Pancreas (tissue), 10 donors: ENCODE measurements at regions not wholly inside any gene's neighbourhood (a gene's known extent, or its start where the extent isn't known, plus 50 kb on each side); places are given as distances from the start of the nearest gene placed in this dataset.
"Not testable (repeated sequence)": the region's sequence is repeated elsewhere in the genome, so short reads cannot be mapped to it uniquely, and the experiment has no call there.

Experiments
- ATAC-seq, 4 donors: fragments of 200-7000 bp; cut with Tn5 transposase; one replicate each; pipeline versions ENCODE4 v1.8.0 to v1.9.1; 2020; ENCODE audit warnings: mild to moderate bottlenecking in 4 of 4, moderate library complexity in 4 of 4
- DNase-seq, 6 donors: peaks; one replicate each; pipeline ENCODE4 v3.0.0-alpha.2; 2020
- FAIRE-seq: peaks from 2 replicates; lab custom pipeline; 2012; peaks lifted over from hg19 to GRCh38; lab: Jason Lieb, UNC
- H3K27ac ChIP-seq, 4 donors: fragments of 200-600 bp; sonication (generic); 1 replicate in 3 of 4; 2 replicates in 1 of 4; pipeline versions ENCODE4 v1.5.0 to v1.8.0; 2020
- H3K27me3 ChIP-seq, 4 donors: fragments of 200-600 bp; one replicate each; pipeline ENCODE4 v1.8.0; 2021
- H3K36me3 ChIP-seq, 3 donors: fragments of 200-600 bp; sonication (generic) in 1 of 3; one replicate each; pipeline versions ENCODE4 v1.5.0 to v1.8.0; 2020 to 2021
- H3K4me1 ChIP-seq, 3 donors: fragments of 200-600 bp; one replicate each; pipeline ENCODE4 v1.8.0; 2021
- H3K4me3 ChIP-seq, 4 donors: fragments of 200-600 bp; sonication (generic) in 2 of 4; one replicate each; pipeline versions ENCODE4 v1.5.0 to v1.8.0; 2020 to 2021
- H3K9me3 ChIP-seq, 4 donors: fragments of 200-600 bp; one replicate each; pipeline ENCODE4 v1.8.0; 2021
- WGBS, 2 donors: extraction: QIAGEN DNeasy Blood & Tissue Kit; methylation state at CpG; one replicate each; pipeline ENCODE4 v1.1.7; 2013; 5-methylcytosine and 5-hydroxymethylcytosine counted together
- intact Hi-C, 3 donors: fragments of 100-400 bp; cut with DNase I; formaldehyde crosslinking; loops; one replicate each; pipeline versions ENCODE4 v1.11.1 to v1.14.2; 2022
- TF ChIP-seq, protein P1 (sequence below), 4 donors: fragments of 200-600 bp; sonication (generic) in 3 of 4; IDR thresholded peaks; one replicate each; pipeline versions ENCODE4 v1.5.0 to v1.8.0; 2021; ENCODE audit warnings: antibody characterized with exemption in 4 of 4
- donor health status: healthy with polysubstance abuse.
- donor health status: DM: no; HTN: no; CAD: no; lungs with moderate emphysema.
- donor health status: DM: no; HTN: no; CAD: no.
- donor health status: control.
- donor health status: control.
- donor health status: Bipolar disorder and iron deficiency.
- donor health status: DM: yes; HTN: yes; CAD: no.
- donor health status: DM: no; HTN: no; CAD: no.
- donor health status: DM: no; HTN: no; CAD: no.
- donor health status: DM: yes; HTN: yes; CAD: no.

DNA sequence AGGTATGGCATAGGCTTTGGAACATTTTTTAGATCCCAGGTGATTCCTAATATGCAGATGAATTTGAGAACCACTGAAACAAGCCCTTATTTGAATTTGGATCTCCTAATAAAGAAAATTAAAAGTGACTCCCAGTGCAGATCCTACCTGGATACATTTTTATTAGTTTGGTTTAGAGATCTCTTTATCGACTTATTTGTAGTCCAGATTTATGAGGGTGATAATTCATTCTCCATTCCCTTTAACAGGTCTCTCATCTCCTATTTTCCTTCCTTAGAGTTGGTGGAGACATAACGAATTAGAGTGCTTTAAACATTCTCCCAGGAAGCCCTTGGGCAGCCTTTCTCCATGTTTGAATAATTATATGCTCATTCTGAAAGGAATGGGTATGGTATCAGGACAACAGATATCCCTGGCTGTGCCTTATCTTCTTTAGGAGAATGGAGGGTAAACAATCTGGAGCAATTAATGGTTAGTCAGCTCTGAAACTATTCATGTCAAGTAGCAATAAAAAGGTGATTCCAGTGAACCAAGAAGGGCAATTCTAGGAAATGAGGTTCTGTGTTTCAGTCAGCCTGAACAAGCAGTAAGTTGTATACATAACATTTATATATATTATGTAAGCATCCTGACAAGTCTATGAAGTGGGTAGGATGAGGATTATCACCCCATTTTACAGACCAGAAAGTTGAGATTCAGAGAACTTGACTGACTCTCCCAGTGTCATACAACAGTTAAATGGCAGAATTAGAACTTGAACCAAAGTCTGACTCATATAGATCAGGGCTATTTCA, 53.9 kb upstream of the RCE1 start:
- FAIRE-seq: no peak
- TF ChIP-seq, protein P1, sequence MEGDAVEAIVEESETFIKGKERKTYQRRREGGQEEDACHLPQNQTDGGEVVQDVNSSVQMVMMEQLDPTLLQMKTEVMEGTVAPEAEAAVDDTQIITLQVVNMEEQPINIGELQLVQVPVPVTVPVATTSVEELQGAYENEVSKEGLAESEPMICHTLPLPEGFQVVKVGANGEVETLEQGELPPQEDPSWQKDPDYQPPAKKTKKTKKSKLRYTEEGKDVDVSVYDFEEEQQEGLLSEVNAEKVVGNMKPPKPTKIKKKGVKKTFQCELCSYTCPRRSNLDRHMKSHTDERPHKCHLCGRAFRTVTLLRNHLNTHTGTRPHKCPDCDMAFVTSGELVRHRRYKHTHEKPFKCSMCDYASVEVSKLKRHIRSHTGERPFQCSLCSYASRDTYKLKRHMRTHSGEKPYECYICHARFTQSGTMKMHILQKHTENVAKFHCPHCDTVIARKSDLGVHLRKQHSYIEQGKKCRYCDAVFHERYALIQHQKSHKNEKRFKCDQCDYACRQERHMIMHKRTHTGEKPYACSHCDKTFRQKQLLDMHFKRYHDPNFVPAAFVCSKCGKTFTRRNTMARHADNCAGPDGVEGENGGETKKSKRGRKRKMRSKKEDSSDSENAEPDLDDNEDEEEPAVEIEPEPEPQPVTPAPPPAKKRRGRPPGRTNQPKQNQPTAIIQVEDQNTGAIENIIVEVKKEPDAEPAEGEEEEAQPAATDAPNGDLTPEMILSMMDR (IDR thresholded peaks at IDR 0.05): no peak
- intact Hi-C loops: no loop called here
- H3K9me3 ChIP-seq: no peaks in the 10 kb centered on the region
- no peak for DNase-seq
- no peaks in the 10 kb centered on the region for H3K27me3 ChIP-seq
- peak in 1 of 4 donors; percentile 11 for ATAC-seq
- H3K4me1 ChIP-seq: no peaks in the 10 kb centered on the region
- no peaks in the 10 kb centered on the region for H3K36me3 ChIP-seq
- WGBS, 2 donors: 74 to 76% methylated on average over 2 of the region's 2 CpGs
- no peak overlapping the region for H3K4me3 ChIP-seq
- H3K27ac ChIP-seq: no peak overlapping the region

DNA sequence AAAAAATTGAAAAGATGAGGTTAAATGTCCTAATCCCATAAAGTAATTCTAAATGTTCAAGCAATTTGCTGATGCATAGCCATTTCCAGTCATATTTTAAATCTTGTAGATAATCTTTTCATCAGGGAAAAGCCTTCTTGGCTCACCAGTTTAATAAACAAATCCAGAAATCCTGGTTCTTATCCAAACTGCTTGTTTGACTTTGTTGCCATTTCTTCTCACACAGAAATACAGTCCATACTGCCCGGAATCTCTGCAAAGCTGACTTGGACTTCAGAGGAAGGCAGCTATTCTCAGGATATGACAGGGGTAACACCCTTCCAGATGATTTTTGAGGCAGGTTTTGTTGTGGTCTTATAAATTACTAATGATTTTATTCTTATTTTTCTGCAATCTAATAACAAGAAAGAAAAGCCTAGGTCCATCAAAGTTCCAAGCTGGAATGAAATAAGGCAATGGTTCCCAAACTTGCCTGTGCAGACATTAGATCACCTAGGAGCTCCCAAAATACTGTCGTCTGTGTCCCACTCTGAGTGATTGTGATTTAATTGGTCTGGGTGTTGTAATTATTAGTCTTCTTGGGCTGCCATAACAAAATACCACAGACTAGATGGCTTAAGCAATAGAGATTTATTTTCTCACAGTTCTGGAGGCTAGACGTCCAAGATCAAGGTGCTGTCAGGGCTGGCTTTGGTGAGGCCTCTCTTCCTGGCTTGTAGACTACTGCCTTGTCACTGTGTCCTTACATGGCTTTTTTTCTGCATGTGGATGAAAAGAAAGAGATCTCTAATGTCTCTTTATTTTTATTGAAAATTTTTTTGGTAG, 55.1 kb upstream of the RCE1 start:
- H3K4me3 ChIP-seq: no peak overlapping the region
- H3K9me3 ChIP-seq: no peaks in the 10 kb centered on the region
- no peaks in the 10 kb centered on the region for H3K27me3 ChIP-seq
- no peaks in the 10 kb centered on the region for H3K4me1 ChIP-seq
- FAIRE-seq (no peak), DNase-seq (no peak), ATAC-seq (no peak)
- TF ChIP-seq, protein P1 (IDR thresholded peaks at IDR 0.05): no peak
- no peaks in the 10 kb centered on the region for H3K36me3 ChIP-seq
- WGBS, 2 donors: 79 to 83% methylated on average over 3 of the region's 3 CpGs
- H3K27ac ChIP-seq: no peak overlapping the region
- intact Hi-C loops: no loop called here

DNA sequence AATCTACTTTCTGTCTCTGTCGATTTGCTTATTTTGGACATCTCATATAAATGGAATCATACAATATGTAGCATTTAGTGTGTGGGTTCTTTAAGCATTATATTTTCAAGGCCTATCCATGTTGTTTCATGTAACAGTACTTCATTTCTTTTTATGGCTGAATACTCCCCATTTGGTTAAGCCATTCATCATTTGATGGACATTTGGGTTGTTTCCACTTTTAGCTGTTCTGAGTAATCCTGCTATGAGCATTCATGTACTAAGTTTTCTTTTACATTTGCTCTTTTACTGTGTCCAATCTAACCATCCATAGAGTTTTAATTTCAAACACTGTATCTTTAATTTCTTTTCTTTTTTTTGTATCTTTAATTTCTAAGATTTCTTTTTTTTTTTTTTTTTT, 55.6 kb upstream of the SPTBN2 start:
- intact Hi-C loops: no loop called here
- WGBS, 2 donors: 70 to 87% methylated on average over 1 of the region's 1 CpG
- no peak overlapping the region for H3K27ac ChIP-seq
- H3K27me3 ChIP-seq: no peaks in the 10 kb centered on the region
- no peaks in the 10 kb centered on the region for H3K4me1 ChIP-seq
- FAIRE-seq (no peak), DNase-seq (no peak), ATAC-seq (no peak)
- no peaks in the 10 kb centered on the region for H3K9me3 ChIP-seq
- H3K36me3 ChIP-seq: no peaks in the 10 kb centered on the region
- H3K4me3 ChIP-seq: no peak overlapping the region
- TF ChIP-seq, protein P1 (IDR thresholded peaks at IDR 0.05): no peak

DNA sequence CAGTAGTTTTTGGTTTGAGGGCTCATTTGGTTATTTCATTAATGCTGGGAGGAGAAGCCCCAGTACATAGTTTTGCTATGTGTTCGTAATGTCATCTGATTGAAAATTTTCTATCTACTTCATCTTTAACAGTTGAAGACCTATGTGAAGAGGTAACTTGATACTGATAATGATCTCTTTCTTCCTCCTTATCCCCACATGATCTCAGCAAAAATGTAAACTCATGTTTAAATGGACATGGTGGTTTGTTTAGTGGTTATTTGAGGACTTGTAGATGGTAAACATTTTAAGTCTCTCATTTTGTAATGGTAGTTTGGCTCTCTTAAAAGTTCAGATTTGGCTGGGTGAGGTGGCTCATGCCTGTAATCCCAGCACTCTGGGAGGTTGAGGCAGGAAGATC, 53.7 kb upstream of the SPTBN2 start:
- 94 to 98% methylated on average over 1 of the region's 1 CpG for WGBS, 2 donors
- Histone ChIP-seq H3K27ac (no peak overlapping the region), H3K36me3 (no peaks in the 10 kb centered on the region), H3K9me3 (no peaks in the 10 kb centered on the region), H3K4me1 (no peaks in the 10 kb centered on the region), H3K27me3 (no peaks in the 10 kb centered on the region), H3K4me3 (no peak overlapping the region)
- FAIRE-seq (no peak), DNase-seq (no peak), ATAC-seq (no peak)
- TF ChIP-seq, protein P1 (IDR thresholded peaks at IDR 0.05): no peak
- intact Hi-C loops: no loop called here

DNA sequence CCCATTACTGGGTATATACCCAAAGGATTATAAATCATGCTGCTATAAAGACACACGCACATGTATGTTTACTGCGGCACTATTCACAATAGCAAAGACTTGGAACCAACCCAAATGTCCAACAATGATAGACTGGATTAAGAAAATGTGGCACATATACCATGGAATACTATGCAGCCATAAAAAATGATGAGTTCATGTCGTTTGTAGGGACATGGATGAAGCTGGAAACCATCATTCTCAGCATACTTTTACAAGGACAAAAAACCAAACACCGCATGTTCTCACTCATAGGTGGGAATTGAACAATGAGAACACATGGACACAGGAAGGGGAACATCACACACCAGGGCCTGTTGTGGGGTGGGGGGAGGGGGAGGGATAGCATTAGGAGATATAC, 50.6 kb upstream of the SPTBN2 start:
- H3K36me3 ChIP-seq, intact Hi-C loops, FAIRE-seq, H3K4me1 ChIP-seq, DNase-seq, H3K27me3 ChIP-seq, H3K4me3 ChIP-seq, H3K27ac ChIP-seq, ATAC-seq, H3K9me3 ChIP-seq: not testable (repeated sequence)
- WGBS, 2 donors: 89 to 93% methylated on average over 3 to 4 of the region's 4 CpGs
